ENCODE measurements at regions not wholly inside any gene's neighbourhood (a gene's known extent, or its start where the extent isn't known, plus 50 kb on each side); places are given as distances from the start of the nearest gene placed in this dataset.
"Not testable (repeated sequence)": the region's sequence is repeated elsewhere in the genome, so short reads cannot be mapped to it uniquely, and the experiment has no call there.

- DNase-seq (ENCODE audit: low read depth), result no peak
Measured at GRCh38 chr3:20250314-20250713, 64.3 kb upstream of the SGO1 start.

GRCh38 chr3:20246662-20247061, 60.7 kb upstream of the SGO1 start:
- DNase-seq (ENCODE audit: low read depth), result no peak

- DNase-seq (ENCODE audit: low read depth), result no peak
Measured at GRCh38 chr3:20245781-20246180, 59.8 kb upstream of the SGO1 start.

- no peak for DNase-seq (ENCODE audit: low read depth)
Measured at GRCh38 chr3:20240154-20240883, 54.3 kb upstream of the SGO1 start.

- not testable (repeated sequence) for DNase-seq (ENCODE audit: low read depth)
Measured at GRCh38 chr3:20238199-20238598, 52.2 kb upstream of the SGO1 start.

GRCh38 chr3:20236603-20237002, 50.6 kb upstream of the SGO1 start:
- DNase-seq (ENCODE audit: low read depth), result no peak
